GM20000 (cell line): ENCODE measurements at regions not wholly inside any gene's neighbourhood (a gene's known extent, or its start where the extent isn't known, plus 50 kb on each side); places are given as distances from the start of the nearest gene placed in this dataset.

Experiments
- DNase-seq: peaks from one replicate; pipeline ENCODE4 v3.0.0; 2012; ENCODE audit warnings: low spot score
- TF ChIP-seq, protein P1 (sequence below): IDR thresholded peaks from 2 replicates; pipeline ENCODE4 v1.5.1; 2012; ENCODE audit warnings: mild to moderate bottlenecking, control low read depth; ENCODE audit errors: extremely low read depth, missing control alignments

DNA sequence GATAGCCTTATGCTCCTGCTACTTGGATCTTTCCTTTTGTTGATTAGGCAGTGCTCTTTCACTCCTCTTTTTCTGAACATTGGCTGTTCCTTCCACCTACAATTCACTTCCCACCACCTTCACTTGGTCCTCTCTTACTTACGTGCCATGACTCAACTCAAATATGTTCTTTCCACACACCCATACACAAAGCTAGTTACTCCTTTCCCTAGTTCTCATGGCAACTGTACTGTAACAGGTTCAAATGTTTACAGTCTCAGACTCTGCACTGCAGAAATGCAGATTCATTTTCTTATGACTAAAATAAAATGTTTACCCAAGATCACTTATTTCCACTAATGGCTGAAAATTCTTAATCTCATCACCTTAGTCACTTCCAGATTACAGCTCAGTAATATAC lies 174.0 kb upstream of the TSHZ2 start:
- no peak for DNase-seq
- TF ChIP-seq, protein P1, sequence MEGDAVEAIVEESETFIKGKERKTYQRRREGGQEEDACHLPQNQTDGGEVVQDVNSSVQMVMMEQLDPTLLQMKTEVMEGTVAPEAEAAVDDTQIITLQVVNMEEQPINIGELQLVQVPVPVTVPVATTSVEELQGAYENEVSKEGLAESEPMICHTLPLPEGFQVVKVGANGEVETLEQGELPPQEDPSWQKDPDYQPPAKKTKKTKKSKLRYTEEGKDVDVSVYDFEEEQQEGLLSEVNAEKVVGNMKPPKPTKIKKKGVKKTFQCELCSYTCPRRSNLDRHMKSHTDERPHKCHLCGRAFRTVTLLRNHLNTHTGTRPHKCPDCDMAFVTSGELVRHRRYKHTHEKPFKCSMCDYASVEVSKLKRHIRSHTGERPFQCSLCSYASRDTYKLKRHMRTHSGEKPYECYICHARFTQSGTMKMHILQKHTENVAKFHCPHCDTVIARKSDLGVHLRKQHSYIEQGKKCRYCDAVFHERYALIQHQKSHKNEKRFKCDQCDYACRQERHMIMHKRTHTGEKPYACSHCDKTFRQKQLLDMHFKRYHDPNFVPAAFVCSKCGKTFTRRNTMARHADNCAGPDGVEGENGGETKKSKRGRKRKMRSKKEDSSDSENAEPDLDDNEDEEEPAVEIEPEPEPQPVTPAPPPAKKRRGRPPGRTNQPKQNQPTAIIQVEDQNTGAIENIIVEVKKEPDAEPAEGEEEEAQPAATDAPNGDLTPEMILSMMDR, result no peak

DNA sequence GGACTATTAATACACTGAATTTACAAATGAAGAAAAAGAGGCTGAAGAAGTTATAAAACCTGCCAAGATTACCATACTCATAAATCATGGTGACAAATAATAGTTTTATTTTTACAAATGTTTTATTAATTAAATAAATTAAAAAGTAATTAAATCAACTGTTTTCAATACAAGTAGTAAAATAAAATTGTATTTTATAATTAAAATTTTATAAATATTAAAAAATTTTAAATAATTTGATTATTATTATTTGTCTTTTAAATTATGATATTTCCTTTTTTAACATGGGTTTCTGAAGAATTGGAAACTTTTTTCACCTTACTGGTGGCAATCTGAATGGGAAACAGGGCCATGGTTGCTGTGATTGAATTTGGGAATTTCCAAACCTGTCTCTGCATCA lies 177.3 kb upstream of the TSHZ2 start:
- DNase-seq, result no peak
- TF ChIP-seq, protein P1, result no peak

DNA sequence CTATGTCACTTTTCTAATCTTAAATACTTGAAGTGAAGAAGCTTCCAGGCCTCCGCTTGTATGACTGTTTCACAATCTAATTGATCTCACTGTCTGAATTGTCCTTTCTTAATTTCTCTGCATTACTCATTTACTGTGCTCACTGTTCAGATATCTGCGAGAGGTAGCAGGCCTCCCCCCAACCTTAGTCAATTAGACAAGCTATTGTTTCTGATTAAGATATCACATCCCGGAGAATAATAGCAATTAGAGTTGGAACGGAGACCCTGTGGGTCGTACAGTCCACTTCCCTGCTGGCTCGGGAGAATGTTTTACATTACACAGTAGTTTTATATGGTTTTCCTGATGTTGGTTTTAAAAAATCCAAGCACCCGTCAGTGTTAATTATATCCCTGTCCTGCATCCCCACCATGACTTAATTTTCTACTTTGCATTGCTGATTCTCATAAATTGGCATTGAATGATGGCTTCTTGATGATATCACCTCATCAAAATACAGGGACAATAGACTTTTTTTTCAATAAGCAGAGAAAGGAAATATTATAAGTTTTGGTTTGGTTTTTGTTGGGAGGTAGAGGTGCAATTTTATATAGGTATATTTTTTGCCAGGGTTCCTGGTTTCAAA lies 178.7 kb upstream of the TSHZ2 start:
- no peak for DNase-seq

DNA sequence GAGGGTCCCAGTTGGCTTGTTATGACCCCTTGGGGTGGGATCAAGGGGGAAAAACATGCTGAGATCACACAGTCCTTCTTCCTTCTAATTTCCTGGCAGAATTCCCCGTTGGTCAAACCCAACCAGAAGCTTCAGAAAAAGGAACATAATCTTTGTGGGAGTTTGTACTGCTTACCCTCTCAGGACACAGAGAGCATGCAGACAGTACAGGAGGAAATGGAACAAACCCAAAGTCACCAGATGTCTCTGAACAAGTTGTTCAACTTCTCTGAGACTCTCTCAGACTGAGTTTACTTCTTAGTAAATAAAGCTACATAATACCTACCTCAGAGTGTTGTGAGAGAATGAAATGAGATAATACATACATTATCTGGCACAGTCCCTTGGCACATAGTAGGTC lies 181.1 kb upstream of the TSHZ2 start:
- TF ChIP-seq, protein P1, result no peak
- no peak for DNase-seq

More for the DNA sequence above, 178.7 kb upstream of the TSHZ2 start:
- TF ChIP-seq, protein P1, result no peak

DNA sequence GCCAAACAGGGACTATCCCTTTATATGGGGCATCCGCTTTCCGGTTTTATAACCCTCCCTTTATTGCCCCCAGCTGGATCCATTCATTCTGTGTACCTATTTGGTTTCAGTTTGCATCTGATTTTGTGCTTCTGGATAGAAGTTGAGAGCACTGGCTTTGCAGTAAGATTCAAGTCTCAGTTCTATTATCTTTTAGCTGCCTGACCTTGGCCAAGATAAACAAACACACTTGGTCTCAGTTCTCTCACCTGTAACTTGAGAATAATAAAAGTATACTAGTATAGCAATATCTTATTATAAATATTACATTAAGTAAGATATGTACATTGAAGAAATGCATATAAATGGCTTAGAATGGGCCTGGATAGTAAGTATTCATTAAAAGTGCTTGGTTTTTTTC lies 182.4 kb upstream of the TSHZ2 start:
- TF ChIP-seq, protein P1, result no peak
- no peak for DNase-seq

DNA sequence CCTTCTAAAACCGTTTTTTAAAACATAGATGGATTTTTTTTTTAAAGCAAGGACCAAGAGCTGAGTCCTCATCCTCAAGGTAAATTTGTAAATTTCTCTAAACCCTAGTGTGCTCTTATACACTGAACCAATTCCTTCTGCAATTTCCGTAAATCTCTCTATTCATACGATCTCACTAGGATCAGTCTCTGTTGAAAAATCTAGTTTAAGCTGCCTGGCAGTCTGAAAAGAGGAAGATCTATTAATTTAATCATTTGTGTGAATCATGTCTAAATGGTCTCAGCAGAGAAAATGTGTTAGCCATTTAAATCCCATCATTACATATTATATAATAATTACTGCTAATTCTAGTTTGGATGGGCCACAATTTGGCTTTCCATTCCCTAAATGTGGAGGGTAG lies 184.2 kb upstream of the TSHZ2 start:
- no peak for DNase-seq
- TF ChIP-seq, protein P1, result no peak

DNA sequence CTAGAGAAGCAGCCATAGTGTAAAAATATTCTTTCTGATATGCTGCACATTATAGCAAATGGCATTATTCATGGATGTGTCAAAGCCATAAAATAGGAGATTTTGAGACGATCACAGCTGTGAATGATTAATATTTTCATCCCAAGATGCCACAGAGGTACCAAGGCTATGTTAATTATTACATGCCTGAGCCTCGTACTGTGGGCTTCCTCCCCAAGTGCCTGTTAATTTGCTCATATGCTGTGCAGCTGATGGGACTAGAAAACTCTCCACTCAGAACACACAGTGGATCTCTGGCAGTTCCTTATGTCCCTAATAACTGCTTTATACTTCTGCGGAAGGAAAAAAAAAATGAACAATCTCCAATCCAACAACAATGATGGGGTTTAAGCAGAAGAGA lies 184.9 kb upstream of the TSHZ2 start:
- no peak for DNase-seq
- TF ChIP-seq, protein P1, result no peak
